ENCODE measurements at regions not wholly inside any gene's neighbourhood (a gene's known extent, or its start where the extent isn't known, plus 50 kb on each side); places are given as distances from the start of the nearest gene placed in this dataset.

DNA sequence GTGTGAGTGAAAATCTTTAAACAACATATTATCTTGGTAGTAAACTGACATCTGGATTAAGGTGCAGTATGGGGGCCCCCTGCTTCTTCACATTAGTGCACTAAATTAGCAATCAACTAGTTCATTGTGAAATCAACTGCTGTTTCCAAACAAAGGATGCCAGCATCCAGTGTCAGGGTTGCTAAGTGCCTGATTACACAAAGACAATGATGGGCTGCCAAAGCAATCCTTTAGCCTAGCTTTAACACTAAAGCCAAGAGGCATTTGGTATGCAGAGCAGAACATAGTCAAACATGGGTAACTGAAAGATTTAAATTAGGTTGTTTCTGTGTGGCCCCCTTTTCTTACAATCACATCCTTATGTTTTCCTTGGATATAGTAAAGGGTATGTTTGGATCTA, 543.1 kb upstream of the SLITRK5 start:
- TF ChIP-seq FOXM1 (IDR thresholded peaks at IDR 0.05; ENCODE audit: borderline replicate concordance) (no peak), ARNT (IDR thresholded peaks at IDR 0.05) (no peak), ZNF384 (IDR thresholded peaks at IDR 0.05) (no peak), SP1 (IDR thresholded peaks at IDR 0.05) (no peak), BHLHE40 (IDR thresholded peaks at IDR 0.05; ENCODE audit: borderline replicate concordance) (no peak), NFRKB (IDR thresholded peaks at IDR 0.05) (no peak), FOXK2 (IDR thresholded peaks at IDR 0.05) (no peak), ELF4 (IDR thresholded peaks at IDR 0.05) (no peak), HDGF (IDR thresholded peaks at IDR 0.05; ENCODE audit: borderline replicate concordance) (no peak), SUZ12 (IDR thresholded peaks at IDR 0.05) (no peak), FOXA1 (IDR thresholded peaks at IDR 0.05) (no peak)
- TF ChIP-seq, protein P1, sequence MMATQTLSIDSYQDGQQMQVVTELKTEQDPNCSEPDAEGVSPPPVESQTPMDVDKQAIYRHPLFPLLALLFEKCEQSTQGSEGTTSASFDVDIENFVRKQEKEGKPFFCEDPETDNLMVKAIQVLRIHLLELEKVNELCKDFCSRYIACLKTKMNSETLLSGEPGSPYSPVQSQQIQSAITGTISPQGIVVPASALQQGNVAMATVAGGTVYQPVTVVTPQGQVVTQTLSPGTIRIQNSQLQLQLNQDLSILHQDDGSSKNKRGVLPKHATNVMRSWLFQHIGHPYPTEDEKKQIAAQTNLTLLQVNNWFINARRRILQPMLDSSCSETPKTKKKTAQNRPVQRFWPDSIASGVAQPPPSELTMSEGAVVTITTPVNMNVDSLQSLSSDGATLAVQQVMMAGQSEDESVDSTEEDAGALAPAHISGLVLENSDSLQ (IDR thresholded peaks at IDR 0.05) = no peak
